H1 (cell line): ENCODE measurements at regions not wholly inside any gene's neighbourhood (a gene's known extent, or its start where the extent isn't known, plus 50 kb on each side); places are given as distances from the start of the nearest gene placed in this dataset.

Source experiments
- CTCF ChIA-PET: fragments of 300-600 bp; sonication (Branson Sonifier 250); formaldehyde crosslinking; loops from one replicate; lab custom pipeline; 2021; ENCODE audit not compliant: partially characterized antibody; lab: Charles Lee
- POLR2A ChIA-PET: fragments of 300-600 bp; sonication (Branson Sonifier 250); formaldehyde crosslinking; loops from one replicate; lab custom pipeline; 2021; ENCODE audit warnings: inconsistent platforms; ENCODE audit not compliant: partially characterized antibody; lab: Charles Lee
- DNase-seq, 2 experiments: peaks; one replicate each; pipeline versions ENCODE4 v3.0.0 to v3.0.0-alpha.2; 2010 to 2022; ENCODE audit warnings: low spot score in 2 of 2, low read depth in 1 of 2, mixed read lengths in 1 of 2
- FAIRE-seq: peaks from 2 replicates; lab custom pipeline; 2011; peaks lifted over from hg19 to GRCh38; lab: Jason Lieb, UNC
- H2AFZ ChIP-seq: 2 replicates; pipeline ENCODE4 v1.8.1; 2012; ENCODE audit warnings: low read length, inconsistent platforms
- H2AK5ac ChIP-seq: 2 replicates; pipeline ENCODE4 v1.6.1; 2013; ENCODE audit warnings: low read depth, low read length
- H2BK120ac ChIP-seq: replicated peaks from 2 replicates; pipeline ENCODE3; 2013; ENCODE audit warnings: low read depth, low read length, inconsistent platforms
- H2BK12ac ChIP-seq: 2 replicates; pipeline ENCODE4 v1.6.1; 2013; ENCODE audit warnings: low read depth, low read length
- H2BK15ac ChIP-seq: 2 replicates; pipeline ENCODE4 v1.6.1; 2013; ENCODE audit warnings: low read length
- H2BK20ac ChIP-seq: 2 replicates; pipeline ENCODE4 v1.6.1; 2013; ENCODE audit warnings: low read length
- H2BK5ac ChIP-seq: 2 replicates; pipeline ENCODE4 v1.6.1; 2013; ENCODE audit warnings: low read depth, low read length
- H3K14ac ChIP-seq: 2 replicates; pipeline ENCODE4 v1.6.1; 2013; ENCODE audit warnings: inconsistent platforms; ENCODE audit not compliant: insufficient read length
- H3K18ac ChIP-seq: 2 replicates; pipeline ENCODE4 v1.6.1; 2013; ENCODE audit warnings: low read length; ENCODE audit errors: extremely low read depth
- H3K23ac ChIP-seq: 2 replicates; pipeline ENCODE4 v1.6.1; 2013; ENCODE audit warnings: inconsistent platforms; ENCODE audit not compliant: insufficient read length
- H3K23me2 ChIP-seq: 2 replicates; pipeline ENCODE4 v1.6.1; 2013; ENCODE audit warnings: low read depth, low read length
- H3K27ac ChIP-seq: 2 replicates; pipeline ENCODE4 v1.6.1; 2011; ENCODE audit warnings: low read depth, low read length, inconsistent platforms
- H3K27me3 ChIP-seq, 4 experiments: replicated peaks in 1 of 4; 1 replicate in 1 of 4; 2 replicates in 3 of 4; pipeline versions ENCODE4 v1.6.1 to v1.8.1; 2011 to 2013; ENCODE audit warnings: low read length in 3 of 4, mild to moderate bottlenecking in 3 of 4, inconsistent platforms in 2 of 4, mixed read lengths in 2 of 4, moderate library complexity in 1 of 4; ENCODE audit not compliant: control insufficient read depth in 3 of 4, insufficient read depth in 3 of 4; ENCODE audit errors: extremely low read depth in 1 of 4
- H3K36me3 ChIP-seq, 4 experiments: 2 replicates each; pipeline versions ENCODE4 v1.6.1 to v1.8.1; 2011 to 2013; ENCODE audit warnings: mild to moderate bottlenecking in 4 of 4, low read length in 3 of 4, moderate library complexity in 2 of 4, control low read depth in 1 of 4, inconsistent platforms in 1 of 4; ENCODE audit not compliant: insufficient read depth in 4 of 4, control insufficient read depth in 2 of 4
- H3K4ac ChIP-seq: replicated peaks from 2 replicates; pipeline ENCODE3; 2013; ENCODE audit warnings: low read length, low read depth, mixed read lengths, inconsistent platforms; ENCODE audit not compliant: insufficient read length
- H3K4me1 ChIP-seq, 4 experiments: replicated peaks in 1 of 4; 1 replicate in 1 of 4; 2 replicates in 3 of 4; pipeline versions ENCODE4 v1.6.1 to v1.8.1; 2011 to 2013; ENCODE audit warnings: low read length in 3 of 4, inconsistent platforms in 2 of 4, mixed read lengths in 1 of 4; ENCODE audit not compliant: insufficient read depth in 4 of 4, control insufficient read depth in 3 of 4
- H3K4me2 ChIP-seq, 2 experiments: 2 replicates each; pipeline versions ENCODE4 v1.6.1 to v1.8.1; 2011 to 2013; ENCODE audit warnings: low read depth in 2 of 2, low read length in 2 of 2, control low read depth in 1 of 2, inconsistent platforms in 1 of 2, mild to moderate bottlenecking in 1 of 2; ENCODE audit not compliant: insufficient read depth in 1 of 2
- H3K4me3 ChIP-seq, 4 experiments: fragments of 200-600, 300-600 bp in 1 of 4; sonication (generic), shearing (Covaris generic), sonication (Bioruptor Twin) in 1 of 4; 2 replicates each; pipeline versions ENCODE4 v1.5.1 to v1.8.1; 2011 to 2016; ENCODE audit warnings: low read length in 4 of 4, low read depth in 3 of 4, control low read depth in 2 of 4, inconsistent platforms in 2 of 4, mild to moderate bottlenecking in 2 of 4, mixed read lengths in 1 of 4, moderate library complexity in 1 of 4; ENCODE audit not compliant: insufficient read depth in 2 of 4; ENCODE audit errors: extremely low read depth in 1 of 4
- H3K56ac ChIP-seq: replicated peaks from 2 replicates; pipeline ENCODE3; 2013; ENCODE audit warnings: low read depth, mild to moderate bottlenecking, mixed read lengths, low read length, inconsistent platforms; ENCODE audit not compliant: insufficient read length
- H3K79me1 ChIP-seq: 2 replicates; pipeline ENCODE4 v1.6.1; 2013; ENCODE audit warnings: low read depth, low read length, control low read depth
- H3K79me2 ChIP-seq, 2 experiments: 2 replicates each; pipeline versions ENCODE4 v1.6.1 to v1.8.1; 2012 to 2013; ENCODE audit warnings: low read length in 2 of 2, mild to moderate bottlenecking in 2 of 2, inconsistent platforms in 1 of 2; ENCODE audit not compliant: insufficient read depth in 2 of 2, control insufficient read depth in 1 of 2
- H3K9ac ChIP-seq, 4 experiments: replicated peaks in 1 of 4; 1 replicate in 1 of 4; 2 replicates in 3 of 4; pipeline versions ENCODE4 v1.6.1 to v1.8.1; 2011 to 2013; ENCODE audit warnings: low read depth in 3 of 4, low read length in 3 of 4, control low read depth in 2 of 4, mild to moderate bottlenecking in 2 of 4, moderate library complexity in 2 of 4, inconsistent platforms in 1 of 4; ENCODE audit errors: extremely low read depth in 1 of 4
- H3K9me3 ChIP-seq, 2 experiments: 2 replicates each; pipeline versions ENCODE4 v1.6.1 to v1.8.1; 2012 to 2013; ENCODE audit warnings: mild to moderate bottlenecking in 2 of 2, moderate library complexity in 2 of 2, control low read depth in 1 of 2, inconsistent platforms in 1 of 2, low read depth in 1 of 2, low read length in 1 of 2, mixed read lengths in 1 of 2; ENCODE audit not compliant: insufficient read depth in 2 of 2
- H4K20me1 ChIP-seq, 2 experiments: replicated peaks in 1 of 2; 2 replicates each; pipeline versions ENCODE3 to v1.8.1; 2011 to 2013; ENCODE audit warnings: inconsistent platforms in 2 of 2, low read length in 2 of 2, mild to moderate bottlenecking in 1 of 2; ENCODE audit not compliant: insufficient read depth in 2 of 2, control insufficient read depth in 1 of 2
- H4K5ac ChIP-seq: 2 replicates; pipeline ENCODE4 v1.6.1; 2013; ENCODE audit warnings: low read length, low read depth, mixed read lengths, inconsistent platforms; ENCODE audit not compliant: insufficient read length
- H4K8ac ChIP-seq: 2 replicates; pipeline ENCODE4 v1.8.0; 2013; ENCODE audit warnings: mild to moderate bottlenecking, moderate library complexity, low read length, inconsistent platforms; ENCODE audit not compliant: insufficient read depth; ENCODE audit errors: extremely low read depth
- H4K91ac ChIP-seq: replicated peaks from 2 replicates; pipeline ENCODE3; 2013; ENCODE audit warnings: low read length, mixed read lengths, inconsistent platforms; ENCODE audit not compliant: insufficient read length
- ASH2L ChIP-seq: fragments of 200-600, 300-600 bp; sonication (generic); IDR thresholded peaks from one replicate; pipeline ENCODE4 v1.7.1; 2017; ENCODE audit warnings: low read length
- BCL11A ChIP-seq, 2 experiments: IDR thresholded peaks; one replicate each; pipeline ENCODE4 v1.6.1; 2011; ENCODE audit warnings: low read depth in 2 of 2, low read length in 2 of 2, mild to moderate bottlenecking in 2 of 2
- CBX5 ChIP-seq: fragments of 300-800, 300-1000 bp; sonication (generic); IDR thresholded peaks from 2 replicates; pipeline ENCODE4 v1.7.1; 2016; ENCODE audit warnings: antibody characterized with exemption, low read length, low read depth
- EP300 ChIP-seq, 2 experiments: IDR thresholded peaks; 1 replicate in 1 of 2; 2 replicates in 1 of 2; pipeline ENCODE4 v1.6.1; 2011 to 2012; ENCODE audit warnings: low read depth in 2 of 2, low read length in 2 of 2, mild to moderate bottlenecking in 2 of 2, borderline replicate concordance in 1 of 2, inconsistent platforms in 1 of 2, moderate library complexity in 1 of 2
- KDM1A ChIP-seq: fragments of 200-600, 300-600 bp; sonication (generic); IDR thresholded peaks from 2 replicates; pipeline ENCODE4 v1.7.1; 2016; ENCODE audit warnings: mild to moderate bottlenecking, low read length, borderline replicate concordance
- RBBP5 ChIP-seq: IDR thresholded peaks from 2 replicates; pipeline ENCODE4 v1.7.1; 2012; ENCODE audit warnings: low read depth, mild to moderate bottlenecking, inconsistent platforms, low read length, moderate library complexity, borderline replicate concordance
- TAF7 ChIP-seq: optimal IDR thresholded peaks from 2 replicates; pipeline ENCODE3; 2011; ENCODE audit warnings: low read depth, mild to moderate bottlenecking, inconsistent platforms, low read length, moderate library complexity, borderline replicate concordance
- WGBS, 2 experiments: shearing (Covaris generic) in 1 of 2; methylation state at CpG; one replicate each; pipeline versions ENCODE4 v1.1.6 to v1.1.7; 2013 to 2015; ENCODE audit warnings: low lambda C conversion rate in 2 of 2, mixed read lengths in 2 of 2, inconsistent platforms in 1 of 2, low coverage in 1 of 2, missing lambda C conversion rate in 1 of 2; ENCODE audit not compliant: insufficient replicate concordance in 2 of 2, insufficient coverage in 1 of 2, insufficient read length in 1 of 2; ENCODE audit errors: extremely low coverage in 1 of 2, missing lambda C conversion rate in 1 of 2; 5-methylcytosine and 5-hydroxymethylcytosine counted together

- FAIRE-seq (no peak), DNase-seq (no peak)
- Histone ChIP-seq H4K5ac (no peak overlapping the region), H2BK5ac (no peak overlapping the region), H2AK5ac (no peak overlapping the region), H2BK12ac (0 out of 2 replicates have a peak overlapping the region, but pooled peaks have one; percentile 17), H3K23me2 (no peaks in the 10 kb centered on the region), H3K4ac (peak overlapping the region; percentile 7), H3K14ac (no peak overlapping the region), H3K56ac (no peak overlapping the region), H2BK120ac (peak overlapping the region; percentile 39), H2BK15ac (no peak overlapping the region), H3K79me2 (no peaks in the 10 kb centered on the region), H3K4me2 (no peak overlapping the region), H2AFZ (no peak overlapping the region), H4K91ac (no peak overlapping the region), H4K8ac (no peak overlapping the region), H4K20me1 (no peaks in the 10 kb centered on the region), H3K27me3 (peaks cover 0 to 11% (median 6%) of the 10 kb centered on the region in 4 experiments; a peak in 5 of 7 replicates), H3K4me1 (peaks cover 5 to 23% (median 15%) of the 10 kb centered on the region in 4 experiments), H3K27ac (no peak overlapping the region), H3K18ac (no peak overlapping the region), H3K23ac (no peak overlapping the region), H2BK20ac (no peak overlapping the region), H3K36me3 (no peaks in the 10 kb centered on the region), H3K9me3 (no peaks in the 10 kb centered on the region; a peak in 1 of 4 replicates), H3K79me1 (no peaks in the 10 kb centered on the region), H3K4me3 (no peak overlapping the region), H3K9ac (no peak overlapping the region)
- ChIA-PET CTCF (no interaction called here), POLR2A (no interaction called here)
- TF ChIP-seq ASH2L (no peak), RBBP5 (no peak), CBX5 (no peak), BCL11A (IDR thresholded peaks at IDR 0.05; ENCODE audit: low read depth in 2 of 2, low read length in 2 of 2) (no peak), TAF7 (no peak), EP300 (IDR thresholded peaks at IDR 0.05; ENCODE audit: borderline replicate concordance in 1 of 2, low read depth in 2 of 2, low read length in 2 of 2) (no peak), KDM1A (no peak)
- 83% methylated on average over 8 of the region's 10 CpGs; no CpG with 5 or more reads in 1 of the 2 experiments for WGBS, 2 experiments
Observed at GRCh38 chr14:101072070-101072469, 168.5 kb upstream of the RTL1 start.
